ENCODE measurements at regions not wholly inside any gene's neighbourhood (a gene's known extent, or its start where the extent isn't known, plus 50 kb on each side); places are given as distances from the start of the nearest gene placed in this dataset.

- DNase-seq (ENCODE audit: low spot score, unreplicated experiment): no peak
- peaks cover 37% of the 10 kb centered on the region for H3K9me3 Mint-ChIP-seq (ENCODE audit: low read depth)
Measured at GRCh38 chr7:113483657-113484056, 365.3 kb upstream of the SMIM30 start.

GRCh38 chr7:113480537-113480936 is 362.2 kb upstream of the SMIM30 start:
- Mint-ChIP-seq H3K27me3 (no peaks in the 10 kb centered on the region), H3K27ac (no peak overlapping the region), H3K9me3 (ENCODE audit: low read depth) (peaks cover 31% of the 10 kb centered on the region), H3K4me3 (ENCODE audit: low read depth) (no peak overlapping the region), H3K4me1 (ENCODE audit: low read depth) (no peaks in the 10 kb centered on the region), H3K36me3 (ENCODE audit: insufficient read depth) (no peaks in the 10 kb centered on the region)
- TF ChIP-seq CTCF (IDR thresholded peaks at IDR 0.05; ENCODE audit: unreplicated experiment): no peak
- DNase-seq (ENCODE audit: low spot score, unreplicated experiment): no peak

More at GRCh38 chr7:113483657-113484056, 365.3 kb upstream of the SMIM30 start:
- TF ChIP-seq CTCF (IDR thresholded peaks at IDR 0.05; ENCODE audit: unreplicated experiment): no peak
- Mint-ChIP-seq H3K36me3 (ENCODE audit: insufficient read depth) (no peaks in the 10 kb centered on the region), H3K4me3 (ENCODE audit: low read depth) (no peak overlapping the region), H3K27ac (no peak overlapping the region), H3K4me1 (ENCODE audit: low read depth) (no peaks in the 10 kb centered on the region), H3K27me3 (no peaks in the 10 kb centered on the region)

- Mint-ChIP-seq H3K9me3 (ENCODE audit: low read depth) (peaks cover 66% of the 10 kb centered on the region), H3K4me1 (ENCODE audit: low read depth) (peaks cover 2% of the 10 kb centered on the region), H3K27ac (no peak overlapping the region), H3K36me3 (ENCODE audit: insufficient read depth) (no peaks in the 10 kb centered on the region), H3K4me3 (ENCODE audit: low read depth) (no peak overlapping the region), H3K27me3 (no peaks in the 10 kb centered on the region)
- DNase-seq (ENCODE audit: low spot score, unreplicated experiment): no peak
- TF ChIP-seq CTCF (IDR thresholded peaks at IDR 0.05; ENCODE audit: unreplicated experiment): no peak
Measured at GRCh38 chr7:113464096-113464855, 345.9 kb upstream of the SMIM30 start.

GRCh38 chr7:113460067-113460466 is 341.7 kb upstream of the SMIM30 start:
- Mint-ChIP-seq H3K27me3 (no peaks in the 10 kb centered on the region), H3K4me1 (ENCODE audit: low read depth) (peaks cover 2% of the 10 kb centered on the region), H3K9me3 (ENCODE audit: low read depth) (peaks cover 58% of the 10 kb centered on the region), H3K27ac (no peak overlapping the region), H3K36me3 (ENCODE audit: insufficient read depth) (peaks cover 1% of the 10 kb centered on the region), H3K4me3 (ENCODE audit: low read depth) (no peak overlapping the region)
- no peak for TF ChIP-seq CTCF (IDR thresholded peaks at IDR 0.05; ENCODE audit: unreplicated experiment)
- no peak for DNase-seq (ENCODE audit: low spot score, unreplicated experiment)

- H3K4me1 Mint-ChIP-seq (ENCODE audit: low read depth): peaks cover 2% of the 10 kb centered on the region
- no peak overlapping the region for H3K4me3 Mint-ChIP-seq (ENCODE audit: low read depth)
- H3K27me3 Mint-ChIP-seq: no peaks in the 10 kb centered on the region
- TF ChIP-seq CTCF (IDR thresholded peaks at IDR 0.05; ENCODE audit: unreplicated experiment): no peak
- H3K9me3 Mint-ChIP-seq (ENCODE audit: low read depth): peaks cover 30% of the 10 kb centered on the region
- no peak overlapping the region for H3K27ac Mint-ChIP-seq
- H3K36me3 Mint-ChIP-seq (ENCODE audit: insufficient read depth): peaks cover 1% of the 10 kb centered on the region
- no peak for DNase-seq (ENCODE audit: low spot score, unreplicated experiment)
Measured at GRCh38 chr7:113456533-113456932, 338.2 kb upstream of the SMIM30 start.
